Osteocyte (in vitro differentiated cells): ENCODE measurements at regions not wholly inside any gene's neighbourhood (a gene's known extent, or its start where the extent isn't known, plus 50 kb on each side); places are given as distances from the start of the nearest gene placed in this dataset.

Experiments used
- DNase-seq: peaks from one replicate; pipeline ENCODE4 v3.0.0; 2021; ENCODE audit warnings: mixed read lengths; ENCODE audit not compliant: unreplicated experiment; ENCODE audit errors: extremely low spot score
- H3K27ac Mint-ChIP-seq: one replicate; pipeline ENCODE4 v1.8.0; 2021; ENCODE audit warnings: mild to moderate bottlenecking, mixed read lengths; ENCODE audit not compliant: unreplicated experiment
- H3K27me3 Mint-ChIP-seq: one replicate; pipeline ENCODE4 v1.8.0; 2021; ENCODE audit warnings: mixed read lengths; ENCODE audit not compliant: unreplicated experiment
- H3K36me3 Mint-ChIP-seq: one replicate; pipeline ENCODE4 v1.8.0; 2021; ENCODE audit warnings: mixed read lengths; ENCODE audit not compliant: unreplicated experiment
- H3K4me1 Mint-ChIP-seq: one replicate; pipeline ENCODE4 v1.8.0; 2021; ENCODE audit warnings: mixed read lengths; ENCODE audit not compliant: unreplicated experiment
- H3K4me3 Mint-ChIP-seq: one replicate; pipeline ENCODE4 v1.8.0; 2021; ENCODE audit warnings: mild to moderate bottlenecking, moderate library complexity, mixed read lengths; ENCODE audit not compliant: unreplicated experiment
- H3K9me3 Mint-ChIP-seq: one replicate; pipeline ENCODE4 v1.8.0; 2021; ENCODE audit warnings: mixed read lengths; ENCODE audit not compliant: unreplicated experiment
- CTCF ChIP-seq: fragments of 200-600 bp; sonication (generic); IDR thresholded peaks from 2 replicates; pipeline ENCODE4 v1.5.0; 2021; ENCODE audit warnings: antibody characterized with exemption, mild to moderate bottlenecking, moderate library complexity

GRCh38 chr19:28582344-28582743, 630.6 kb downstream of the UQCRFS1 start:
- no peak overlapping the region for H3K27ac Mint-ChIP-seq
- no peaks in the 10 kb centered on the region for H3K9me3 Mint-ChIP-seq
- H3K36me3 Mint-ChIP-seq: no peaks in the 10 kb centered on the region
- no peaks in the 10 kb centered on the region for H3K27me3 Mint-ChIP-seq
- H3K4me1 Mint-ChIP-seq: no peaks in the 10 kb centered on the region
- H3K4me3 Mint-ChIP-seq: no peak overlapping the region
- TF ChIP-seq CTCF: no peak
- no peak for DNase-seq

GRCh38 chr19:28581468-28581770, 631.5 kb downstream of the UQCRFS1 start:
- TF ChIP-seq CTCF: no peak
- no peaks in the 10 kb centered on the region for H3K9me3 Mint-ChIP-seq
- H3K36me3 Mint-ChIP-seq: no peaks in the 10 kb centered on the region
- DNase-seq: no peak
- H3K4me1 Mint-ChIP-seq: no peaks in the 10 kb centered on the region
- no peak overlapping the region for H3K4me3 Mint-ChIP-seq
- H3K27ac Mint-ChIP-seq: no peak overlapping the region
- H3K27me3 Mint-ChIP-seq: no peaks in the 10 kb centered on the region

GRCh38 chr19:28578786-28579505, 634.0 kb downstream of the UQCRFS1 start:
- no peak for DNase-seq
- Mint-ChIP-seq H3K4me1 (no peaks in the 10 kb centered on the region), H3K27ac (no peak overlapping the region), H3K9me3 (peaks cover 6% of the 10 kb centered on the region), H3K4me3 (no peak overlapping the region), H3K27me3 (no peaks in the 10 kb centered on the region), H3K36me3 (no peaks in the 10 kb centered on the region)
- TF ChIP-seq CTCF: no peak

- H3K9me3 Mint-ChIP-seq: peaks cover 6% of the 10 kb centered on the region
- DNase-seq: no peak
These were observed 634.7 kb downstream of the UQCRFS1 start for GRCh38 chr19:28578208-28578607.

GRCh38 chr19:28577666-28578065, 635.3 kb downstream of the UQCRFS1 start:
- no peak for DNase-seq
- H3K4me1 Mint-ChIP-seq: no peaks in the 10 kb centered on the region
- no peak overlapping the region for H3K4me3 Mint-ChIP-seq
- peaks cover 6% of the 10 kb centered on the region for H3K9me3 Mint-ChIP-seq
- no peaks in the 10 kb centered on the region for H3K27me3 Mint-ChIP-seq
- no peak overlapping the region for H3K27ac Mint-ChIP-seq
- no peaks in the 10 kb centered on the region for H3K36me3 Mint-ChIP-seq
- TF ChIP-seq CTCF: no peak

More at GRCh38 chr19:28578208-28578607, 634.7 kb downstream of the UQCRFS1 start:
- H3K36me3 Mint-ChIP-seq: no peaks in the 10 kb centered on the region
- no peak overlapping the region for H3K4me3 Mint-ChIP-seq
- H3K27ac Mint-ChIP-seq: no peak overlapping the region
- TF ChIP-seq CTCF: no peak
- no peaks in the 10 kb centered on the region for H3K27me3 Mint-ChIP-seq
- H3K4me1 Mint-ChIP-seq: no peaks in the 10 kb centered on the region
